ENCODE measurements at regions not wholly inside any gene's neighbourhood (a gene's known extent, or its start where the extent isn't known, plus 50 kb on each side); places are given as distances from the start of the nearest gene placed in this dataset.
A peak's percentile ranks its signal among the peaks of the same experiment; 100 is the strongest.

GRCh38 chr2:7480431-7480830, 563.2 kb downstream of the RNF144A start:
- DNase-seq (ENCODE audit: low read depth) = no peak
- no peak overlapping the region for H3K4me3 ChIP-seq (ENCODE audit: control insufficient read depth, low read depth, low read length)
- TF ChIP-seq CTCF (conservative IDR thresholded peaks at IDR 0.05; ENCODE audit: control insufficient read depth, insufficient read depth, low read depth, low read length) = no peak

- no peak for TF ChIP-seq CTCF (conservative IDR thresholded peaks at IDR 0.05; ENCODE audit: control insufficient read depth, insufficient read depth, low read depth, low read length)
- DNase-seq (ENCODE audit: low read depth) = no peak
- H3K4me3 ChIP-seq (ENCODE audit: control insufficient read depth, low read depth, low read length) = no peak overlapping the region
Measured at GRCh38 chr2:7490672-7491071, 573.5 kb downstream of the RNF144A start.

- TF ChIP-seq CTCF (conservative IDR thresholded peaks at IDR 0.05; ENCODE audit: control insufficient read depth, insufficient read depth, low read depth, low read length) = no peak
- no peak for DNase-seq (ENCODE audit: low read depth)
- H3K4me3 ChIP-seq (ENCODE audit: control insufficient read depth, low read depth, low read length) = no peak overlapping the region
Measured at GRCh38 chr2:7492719-7493118, 575.5 kb downstream of the RNF144A start.

- TF ChIP-seq CTCF (conservative IDR thresholded peaks at IDR 0.05; ENCODE audit: control insufficient read depth, insufficient read depth, low read depth, low read length) = no peak
- no peak overlapping the region for H3K4me3 ChIP-seq (ENCODE audit: control insufficient read depth, low read depth, low read length)
- DNase-seq (ENCODE audit: low read depth) = no peak
Measured at GRCh38 chr2:7497178-7497577, 580.0 kb downstream of the RNF144A start.

- no peak for TF ChIP-seq CTCF (conservative IDR thresholded peaks at IDR 0.05; ENCODE audit: control insufficient read depth, insufficient read depth, low read depth, low read length)
- H3K4me3 ChIP-seq (ENCODE audit: control insufficient read depth, low read depth, low read length) = no peak overlapping the region
- DNase-seq (ENCODE audit: low read depth) = no peak
Measured at GRCh38 chr2:7499018-7499417, 581.8 kb downstream of the RNF144A start.

GRCh38 chr2:7502336-7502735, 585.1 kb downstream of the RNF144A start:
- no peak for DNase-seq (ENCODE audit: low read depth)
- no peak for TF ChIP-seq CTCF (conservative IDR thresholded peaks at IDR 0.05; ENCODE audit: control insufficient read depth, insufficient read depth, low read depth, low read length)
- no peak overlapping the region for H3K4me3 ChIP-seq (ENCODE audit: control insufficient read depth, low read depth, low read length)

GRCh38 chr2:7508296-7508943, 591.2 kb downstream of the RNF144A start:
- TF ChIP-seq CTCF (conservative IDR thresholded peaks at IDR 0.05; ENCODE audit: control insufficient read depth, insufficient read depth, low read depth, low read length) = no peak
- DNase-seq (ENCODE audit: low read depth) = peak; percentile 23
- no peak overlapping the region for H3K4me3 ChIP-seq (ENCODE audit: control insufficient read depth, low read depth, low read length)

Measured in fibroblast of mammary gland (primary cell).